Tibial artery (tissue), 4 donors: ENCODE measurements at regions not wholly inside any gene's neighbourhood (a gene's known extent, or its start where the extent isn't known, plus 50 kb on each side); places are given as distances from the start of the nearest gene placed in this dataset.

Experiments
- DNase-seq, 2 donors: peaks; one replicate each; pipeline ENCODE4 v3.0.0-alpha.2; 2019
- H3K27ac ChIP-seq, 2 donors: fragments of 200-600 bp; sonication (generic) in 1 of 2; 1 replicate in 1 of 2; 2 replicates in 1 of 2; pipeline ENCODE4 v1.5.1; 2018 to 2019; ENCODE audit warnings: mild to moderate bottlenecking in 1 of 2
- H3K27me3 ChIP-seq, 2 donors: fragments of 200-600 bp; sonication (generic) in 1 of 2; one replicate each; pipeline versions ENCODE4 v1.5.1 to v1.6.0; 2016 to 2019
- H3K36me3 ChIP-seq, 3 donors: fragments of 200-600 bp; sonication (generic) in 2 of 3; one replicate each; pipeline ENCODE4 v1.5.1; 2016 to 2019; ENCODE audit warnings: mild to moderate bottlenecking in 2 of 3
- H3K4me1 ChIP-seq, 4 donors: fragments of 200-600 bp; sonication (generic) in 2 of 4; 1 replicate in 3 of 4; 2 replicates in 1 of 4; pipeline ENCODE4 v1.5.1; 2016 to 2019
- H3K4me3 ChIP-seq, 2 donors: fragments of 200-600 bp; sonication (generic) in 1 of 2; 1 replicate in 1 of 2; 2 replicates in 1 of 2; pipeline ENCODE4 v1.5.1; 2018 to 2019; ENCODE audit warnings: mild to moderate bottlenecking in 2 of 2
- H3K9me3 ChIP-seq, 3 donors: fragments of 200-600 bp; sonication (generic) in 1 of 3; one replicate each; pipeline ENCODE4 v1.5.1; 2016 to 2019
- CTCF ChIP-seq, 2 experiments: fragments of 200-600 bp in 1 of 2; fragments of 450-650 bp in 1 of 2; IDR thresholded peaks; one replicate each; pipeline ENCODE4 v1.5.1; 2017 to 2019; ENCODE audit warnings: antibody characterized with exemption in 2 of 2, mild to moderate bottlenecking in 1 of 2, moderate library complexity in 1 of 2
- intact Hi-C: fragments of 100-400 bp; cut with DNase I; formaldehyde crosslinking; loops from one replicate; pipeline ENCODE4 v1.15.0; 2023; ENCODE audit warnings: low total_unique reads

GRCh38 chrX:25166145-25166544 is 150.4 kb upstream of the ARX start:
- no peaks in the 10 kb centered on the region for H3K36me3 ChIP-seq
- no peaks in the 10 kb centered on the region for H3K9me3 ChIP-seq
- no peak overlapping the region for H3K27ac ChIP-seq
- H3K27me3 ChIP-seq, result no peaks in the 10 kb centered on the region
- no peaks in the 10 kb centered on the region for H3K4me1 ChIP-seq
- intact Hi-C loops, result no loop called here
- no peak overlapping the region for H3K4me3 ChIP-seq
- no peak for TF ChIP-seq CTCF (IDR thresholded peaks at IDR 0.05)
- no peak for DNase-seq

DNA sequence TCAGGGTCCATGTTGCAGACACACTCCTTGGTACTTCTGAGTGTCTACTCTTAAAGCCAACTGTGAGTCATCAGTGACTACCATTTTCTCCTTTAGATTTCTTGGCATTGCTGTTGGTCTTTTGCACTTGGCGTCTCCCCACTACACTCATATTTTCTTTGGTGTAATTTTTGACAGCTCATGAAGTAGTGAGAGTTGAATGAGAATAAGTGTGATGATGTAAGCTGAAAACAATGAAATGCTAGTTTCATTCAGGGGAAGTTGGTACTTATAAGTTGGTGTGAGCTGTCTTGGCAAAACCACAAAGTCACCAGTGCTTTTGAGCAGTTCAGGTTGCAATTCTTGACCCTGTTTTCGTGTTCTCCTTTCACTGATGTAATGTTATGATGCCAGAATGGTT is 142.9 kb upstream of the ARX start:
- no peak overlapping the region for H3K4me3 ChIP-seq

DNA sequence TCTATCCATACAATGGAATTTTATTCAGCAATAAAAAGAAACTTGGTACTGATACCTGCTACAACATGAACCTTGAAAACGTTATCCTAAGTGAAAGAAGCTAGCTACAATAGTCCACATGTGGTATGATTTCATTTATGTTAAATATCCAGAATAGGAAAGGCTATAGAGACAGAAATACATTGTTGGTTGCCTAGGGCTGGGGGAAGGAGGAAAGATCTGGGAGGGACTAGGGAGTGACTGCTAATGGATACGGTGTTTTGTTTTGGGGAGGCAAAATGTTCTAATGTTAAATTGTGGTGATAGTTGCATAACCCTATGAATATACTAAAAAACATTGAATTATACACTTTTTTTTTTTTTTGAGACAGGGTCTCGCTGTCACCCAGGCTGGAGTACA is 141.1 kb upstream of the ARX start:
- H3K9me3 ChIP-seq, result no peaks in the 10 kb centered on the region
- H3K27me3 ChIP-seq, result no peaks in the 10 kb centered on the region
- no peak for TF ChIP-seq CTCF (IDR thresholded peaks at IDR 0.05)
- H3K27ac ChIP-seq, result no peak overlapping the region
- no peaks in the 10 kb centered on the region for H3K4me1 ChIP-seq
- no peaks in the 10 kb centered on the region for H3K36me3 ChIP-seq
- H3K4me3 ChIP-seq, result no peak overlapping the region
- intact Hi-C loops, result loop anchor here (5.0 kb wide), 1 partner anchor 1485 kb away; no protein-coding TSS in a partner anchor
- no peak for DNase-seq

More for the DNA sequence above, 142.9 kb upstream of the ARX start:
- no peaks in the 10 kb centered on the region for H3K27me3 ChIP-seq
- intact Hi-C loops, result loop anchor here (5.0 kb wide), 1 partner anchor 1486 kb away; no protein-coding TSS in a partner anchor
- no peak for TF ChIP-seq CTCF (IDR thresholded peaks at IDR 0.05)
- DNase-seq, result no peak
- no peak overlapping the region for H3K27ac ChIP-seq
- no peaks in the 10 kb centered on the region for H3K36me3 ChIP-seq
- H3K9me3 ChIP-seq, result no peaks in the 10 kb centered on the region
- no peaks in the 10 kb centered on the region for H3K4me1 ChIP-seq

DNA sequence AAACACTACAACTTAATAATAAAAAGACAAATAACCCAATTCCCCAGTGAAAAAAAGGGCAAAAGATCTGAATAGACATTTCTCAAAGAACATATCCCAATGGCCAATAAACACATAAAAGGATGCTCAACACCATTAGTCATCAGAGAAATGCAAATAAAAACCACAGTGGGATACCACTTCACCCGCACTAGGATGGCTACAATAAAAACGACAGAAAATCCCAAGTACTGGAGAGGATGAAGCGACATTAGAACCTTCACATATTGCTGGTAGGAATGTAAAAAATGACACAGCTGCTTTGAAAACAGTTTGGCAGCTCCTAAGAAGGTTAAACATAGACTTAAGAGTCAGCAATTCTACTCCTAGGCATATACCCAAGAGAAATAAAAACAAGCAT is 140.6 kb upstream of the ARX start:
- Histone ChIP-seq H3K4me3 (no peak overlapping the region), H3K9me3 (no peaks in the 10 kb centered on the region), H3K27me3 (no peaks in the 10 kb centered on the region), H3K36me3 (no peaks in the 10 kb centered on the region), H3K4me1 (no peaks in the 10 kb centered on the region), H3K27ac (no peak overlapping the region)
- no peak for DNase-seq
- intact Hi-C loops, result loop anchor here (5.0 kb wide), 1 partner anchor 1484 kb away; no protein-coding TSS in a partner anchor
- no peak for TF ChIP-seq CTCF (IDR thresholded peaks at IDR 0.05)

DNA sequence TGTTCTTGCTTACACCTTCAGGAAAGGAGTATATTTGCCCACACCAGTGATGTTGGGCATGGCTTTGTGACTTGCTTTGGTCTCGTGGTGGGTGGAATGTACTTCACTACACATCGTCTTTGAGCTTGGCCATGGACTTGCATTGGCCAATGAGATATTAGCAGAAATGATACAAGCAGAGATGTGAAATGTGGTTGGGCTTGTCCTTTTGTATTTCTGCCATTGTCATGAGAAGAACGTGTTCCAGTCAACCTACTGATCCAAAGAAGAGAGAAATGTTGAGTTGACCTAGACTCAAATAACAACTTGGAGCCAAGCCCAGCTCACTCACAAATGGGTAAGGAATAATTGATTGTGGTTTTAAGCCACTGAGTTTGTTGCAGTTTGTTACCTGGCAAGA is 138.4 kb upstream of the ARX start:
- no peak for TF ChIP-seq CTCF (IDR thresholded peaks at IDR 0.05)
- intact Hi-C loops, result no loop called here
- Histone ChIP-seq H3K36me3 (no peaks in the 10 kb centered on the region), H3K27me3 (no peaks in the 10 kb centered on the region), H3K9me3 (no peaks in the 10 kb centered on the region), H3K4me3 (no peak overlapping the region), H3K27ac (no peak overlapping the region), H3K4me1 (no peaks in the 10 kb centered on the region)
- DNase-seq, result no peak

- Histone ChIP-seq H3K27me3 (no peaks in the 10 kb centered on the region), H3K4me3 (no peak overlapping the region), H3K36me3 (no peaks in the 10 kb centered on the region), H3K27ac (no peak overlapping the region), H3K4me1 (no peaks in the 10 kb centered on the region), H3K9me3 (no peaks in the 10 kb centered on the region)
- DNase-seq, result no peak
- intact Hi-C loops, result no loop called here
- no peak for TF ChIP-seq CTCF (IDR thresholded peaks at IDR 0.05)
These were observed 136.0 kb upstream of the ARX start for GRCh38 chrX:25151749-25152148.
